Loucy (cell line): ENCODE measurements at regions not wholly inside any gene's neighbourhood (a gene's known extent, or its start where the extent isn't known, plus 50 kb on each side); places are given as distances from the start of the nearest gene placed in this dataset.

Experiments used
- CTCF ChIP-seq: fragments of 200-600 bp; sonication (generic); conservative IDR thresholded peaks from 2 replicates; pipeline ENCODE4 v1.5.1; 2014; ENCODE audit warnings: mild to moderate bottlenecking, antibody characterized with exemption, low read length
- EZH2phosphoT487 ChIP-seq: fragments of 200-600 bp; IDR thresholded peaks from 2 replicates; pipeline ENCODE4 v1.6.1; 2018; ENCODE audit warnings: antibody characterized with exemption, mild to moderate bottlenecking, moderate library complexity, borderline replicate concordance

GRCh38 chr22:26757496-26757895, 100.1 kb downstream of the MIAT start:
- TF ChIP-seq CTCF (no peak), EZH2phosphoT487 (no peak)
